Testis (tissue), 2 donors: ENCODE measurements at regions not wholly inside any gene's neighbourhood (a gene's known extent, or its start where the extent isn't known, plus 50 kb on each side); places are given as distances from the start of the nearest gene placed in this dataset.

ENCODE experiments used
- CTCF ChIP-seq, 3 experiments: fragments of 450-650 bp in 2 of 3; fragments of 200-600 bp in 1 of 3; sonication (generic) in 1 of 3; IDR thresholded peaks; one replicate each; pipeline ENCODE4 v1.5.1; 2016 to 2019; ENCODE audit warnings: antibody characterized with exemption in 3 of 3, mild to moderate bottlenecking in 2 of 3, moderate library complexity in 1 of 3
- POLR2A ChIP-seq: fragments of 450-650 bp; IDR thresholded peaks from one replicate; pipeline ENCODE4 v1.6.1; 2017; ENCODE audit warnings: antibody characterized with exemption, mild to moderate bottlenecking, moderate library complexity

DNA sequence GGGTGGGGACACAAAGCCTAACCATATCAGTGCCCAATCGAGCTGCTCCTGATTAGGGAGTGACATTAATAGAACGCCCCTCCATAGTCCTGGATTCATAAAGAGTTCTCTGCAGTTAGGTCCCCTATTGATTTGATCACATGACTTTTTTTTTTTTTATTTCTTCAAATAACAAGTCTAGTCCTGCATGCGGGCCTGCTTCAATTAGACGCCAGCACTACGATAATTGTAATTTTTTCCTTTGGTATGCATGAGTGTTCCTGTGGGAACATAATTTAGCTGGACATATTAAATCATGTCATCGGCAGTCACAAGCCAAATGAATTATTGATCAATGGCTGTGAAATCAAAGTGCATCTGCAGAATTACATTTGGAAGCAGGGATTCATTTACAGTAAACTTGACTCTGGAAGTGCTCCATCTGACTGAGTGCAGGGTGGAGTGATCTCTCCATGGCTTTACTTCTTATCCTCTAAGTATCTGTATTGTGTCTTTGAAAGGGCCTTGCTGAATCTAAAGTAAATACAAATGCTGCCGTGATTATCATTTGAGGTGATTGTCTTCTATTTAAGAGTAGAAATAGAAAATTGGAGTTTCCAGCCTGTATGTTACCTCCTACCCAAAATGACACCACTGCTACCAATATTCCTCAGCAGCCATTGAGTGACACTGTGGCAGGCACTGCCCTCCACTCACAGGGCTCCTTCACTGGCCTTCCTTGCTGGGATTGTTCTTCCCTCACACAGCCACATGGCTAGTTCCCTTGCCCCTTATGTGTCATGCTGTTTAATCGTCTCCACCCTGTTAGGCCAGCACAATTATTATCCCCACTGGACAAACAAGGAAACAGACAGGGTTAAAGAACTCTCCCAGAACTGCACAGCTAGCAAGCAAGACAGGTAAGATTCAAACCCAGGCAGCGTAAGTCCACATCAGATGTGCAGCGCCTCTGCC lies 337.4 kb upstream of the ID2 start:
- TF ChIP-seq POLR2A: no peak
- no peak for TF ChIP-seq CTCF (IDR thresholded peaks at IDR 0.05)
